Lung (tissue), 11 donors: ENCODE measurements at regions not wholly inside any gene's neighbourhood (a gene's known extent, or its start where the extent isn't known, plus 50 kb on each side); places are given as distances from the start of the nearest gene placed in this dataset.
A peak's percentile ranks its signal among the peaks of the same experiment; 100 is the strongest.

Source experiments
- ATAC-seq: fragments of 200-7000 bp; cut with Tn5 transposase; one replicate; pipeline ENCODE4 v1.9.1; 2020; ENCODE audit warnings: moderate number of reproducible peaks; ENCODE audit not compliant: insufficient read depth, low FRiP score
- DNase-seq, 3 donors: peaks; one replicate each; pipeline ENCODE4 v3.0.0-alpha.2; 2013 to 2017
- H3K27ac ChIP-seq, 2 donors: one replicate each; pipeline ENCODE4 v1.5.1; 2013; ENCODE audit warnings: mild to moderate bottlenecking in 2 of 2, moderate library complexity in 2 of 2, control low read depth in 1 of 2, inconsistent platforms in 1 of 2, low read depth in 1 of 2, low read length in 1 of 2
- H3K27me3 ChIP-seq, 3 donors: one replicate each; pipeline ENCODE4 v1.5.1; 2013; ENCODE audit warnings: low read length in 2 of 3; ENCODE audit not compliant: control insufficient read depth in 3 of 3, insufficient read depth in 3 of 3
- H3K36me3 ChIP-seq, 4 donors: one replicate each; pipeline ENCODE4 v1.5.1; 2013; ENCODE audit warnings: low read length in 4 of 4, mild to moderate bottlenecking in 1 of 4, moderate library complexity in 1 of 4; ENCODE audit not compliant: control insufficient read depth in 4 of 4, insufficient read depth in 4 of 4
- H3K4me1 ChIP-seq, 5 donors: one replicate each; pipeline ENCODE4 v1.5.1; 2013; ENCODE audit warnings: low read length in 5 of 5, mild to moderate bottlenecking in 2 of 5, moderate library complexity in 1 of 5; ENCODE audit not compliant: control insufficient read depth in 5 of 5, insufficient read depth in 5 of 5
- H3K4me3 ChIP-seq: one replicate; pipeline ENCODE4 v1.5.1; 2013; ENCODE audit warnings: mild to moderate bottlenecking, control low read depth, moderate library complexity
- H3K9ac ChIP-seq, 2 donors: one replicate each; pipeline ENCODE4 v1.5.1; 2013; ENCODE audit warnings: low read length in 2 of 2, control low read depth in 1 of 2; ENCODE audit not compliant: insufficient read depth in 1 of 2
- H3K9me3 ChIP-seq, 4 donors: one replicate each; pipeline ENCODE4 v1.5.1; 2013; ENCODE audit warnings: low read length in 3 of 4, mild to moderate bottlenecking in 1 of 4, moderate library complexity in 1 of 4; ENCODE audit not compliant: control insufficient read depth in 4 of 4, insufficient read depth in 3 of 4
- CTCF ChIP-seq: IDR thresholded peaks from 2 replicates; pipeline ENCODE4 v1.5.1; 2012; ENCODE audit warnings: mild to moderate bottlenecking; ENCODE audit errors: control extremely low read depth, extremely low read depth
- WGBS, 2 donors: extraction: QIAGEN DNeasy Blood & Tissue Kit; methylation state at CpG; one replicate each; pipeline ENCODE4 v1.1.7; 2013; 5-methylcytosine and 5-hydroxymethylcytosine counted together
- donor health status: control.
- donor health status: control.
- donor health status: Bipolar disorder and iron deficiency.
- donor health status: healthy.
- donor health status: DM: yes; HTN: yes; CAD: no.

GRCh38 chr5:143952809-143953208, 140.8 kb downstream of the HMHB1 start:
- ATAC-seq (no peak), DNase-seq (no peak)
- Histone ChIP-seq H3K4me3 (no peak overlapping the region), H3K27ac (no peak overlapping the region), H3K9me3 (peaks cover 0 to 3% (median 0%) of the 10 kb centered on the region in 4 donors), H3K4me1 (no peaks in the 10 kb centered on the region), H3K36me3 (no peaks in the 10 kb centered on the region), H3K27me3 (no peaks in the 10 kb centered on the region), H3K9ac (no peak overlapping the region)
- no peak for TF ChIP-seq CTCF
- 73 to 85% methylated on average over 2 of the region's 2 CpGs for WGBS, 2 donors

DNA sequence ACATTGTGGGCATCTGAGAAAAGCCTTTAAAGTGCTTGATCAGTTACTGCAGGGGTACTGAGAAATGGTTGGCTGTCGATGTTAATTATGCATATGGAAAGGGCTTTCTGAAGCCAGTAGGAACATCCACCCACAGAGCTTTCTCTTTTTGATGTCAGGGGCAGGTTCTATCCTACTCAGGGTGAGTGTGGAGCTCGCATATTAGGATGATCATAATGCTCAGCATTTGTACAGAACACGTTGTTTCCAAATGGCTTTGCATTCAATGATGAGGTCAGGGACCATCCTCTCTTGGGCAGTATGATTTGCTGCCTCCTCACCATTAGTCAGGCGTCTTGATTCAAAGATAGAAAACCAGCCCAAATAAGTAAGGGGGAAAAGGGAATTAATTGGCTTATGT, 141.9 kb downstream of the HMHB1 start:
- TF ChIP-seq CTCF = no peak
- H3K27me3 ChIP-seq = no peaks in the 10 kb centered on the region
- WGBS, 2 donors = 90 to 93% methylated on average over 4 of the region's 4 CpGs
- ATAC-seq (no peak), DNase-seq (no peak)
- H3K4me3 ChIP-seq = no peak overlapping the region
- no peak overlapping the region for H3K9ac ChIP-seq
- H3K9me3 ChIP-seq = peaks cover 0 to 3% (median 0%) of the 10 kb centered on the region in 4 donors
- no peaks in the 10 kb centered on the region for H3K36me3 ChIP-seq
- H3K4me1 ChIP-seq = no peaks in the 10 kb centered on the region
- no peak overlapping the region for H3K27ac ChIP-seq

DNA sequence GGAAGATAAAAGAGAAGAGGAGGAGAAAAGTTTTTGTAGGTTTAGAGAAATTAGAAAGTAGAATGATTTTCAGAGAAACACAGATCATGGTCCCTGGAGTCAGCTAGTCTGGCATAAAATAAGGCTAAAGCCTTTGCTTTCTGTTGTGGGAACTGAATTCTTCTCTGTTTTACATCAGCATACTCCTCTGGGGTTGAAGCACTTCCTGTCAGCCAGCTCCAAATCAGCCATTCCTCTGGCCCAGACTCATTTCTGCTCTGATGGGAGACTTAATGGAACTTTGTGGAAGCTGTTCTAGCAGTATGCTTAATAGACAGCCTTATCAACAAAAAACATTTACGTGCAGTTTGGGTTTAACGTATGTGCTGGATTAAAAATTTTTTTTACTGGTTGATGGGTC, 143.2 kb downstream of the HMHB1 start:
- no peak for TF ChIP-seq CTCF
- no peaks in the 10 kb centered on the region for H3K27me3 ChIP-seq
- WGBS, 2 donors = 85 to 93% methylated on average over 2 of the region's 2 CpGs
- no peak overlapping the region for H3K9ac ChIP-seq
- H3K36me3 ChIP-seq = no peaks in the 10 kb centered on the region
- H3K4me1 ChIP-seq = no peaks in the 10 kb centered on the region
- peaks cover 0 to 3% (median 0%) of the 10 kb centered on the region in 4 donors for H3K9me3 ChIP-seq
- ATAC-seq = no peak
- H3K4me3 ChIP-seq = no peak overlapping the region
- DNase-seq = peak in 2 of 3 donors; percentile 12 to 47
- H3K27ac ChIP-seq = no peak overlapping the region

DNA sequence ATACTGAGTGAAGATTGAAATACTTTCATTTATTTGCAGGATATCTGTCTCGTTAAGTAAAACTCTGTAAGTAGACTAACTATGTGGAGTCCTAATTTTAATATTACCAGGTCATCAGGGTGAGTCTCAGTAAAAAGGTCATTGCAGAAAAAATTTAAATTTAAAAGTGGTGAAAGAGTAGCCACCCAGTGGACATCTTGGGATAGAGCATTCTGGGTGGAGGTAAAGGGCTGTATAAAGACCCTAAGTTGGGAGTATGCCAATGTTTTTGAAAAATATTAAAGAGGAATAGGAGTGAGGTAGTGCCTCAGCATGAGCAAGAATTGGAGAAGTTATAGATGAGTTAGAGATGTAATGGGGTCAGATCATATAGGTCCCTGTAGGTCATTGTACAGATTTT, 145.5 kb downstream of the HMHB1 start:
- H3K9ac ChIP-seq = no peak overlapping the region
- ATAC-seq (no peak), DNase-seq (no peak)
- no peak overlapping the region for H3K4me3 ChIP-seq
- H3K27me3 ChIP-seq = no peaks in the 10 kb centered on the region
- no peak overlapping the region for H3K27ac ChIP-seq
- no peaks in the 10 kb centered on the region for H3K4me1 ChIP-seq
- no peaks in the 10 kb centered on the region for H3K36me3 ChIP-seq
- H3K9me3 ChIP-seq = no peaks in the 10 kb centered on the region
- no peak for TF ChIP-seq CTCF
- WGBS, 2 donors = 81 to 88% methylated on average over 1 of the region's 1 CpG
